ENCODE measurements at regions not wholly inside any gene's neighbourhood (a gene's known extent, or its start where the extent isn't known, plus 50 kb on each side); places are given as distances from the start of the nearest gene placed in this dataset.
"Not testable (repeated sequence)": the region's sequence is repeated elsewhere in the genome, so short reads cannot be mapped to it uniquely, and the experiment has no call there.

DNA sequence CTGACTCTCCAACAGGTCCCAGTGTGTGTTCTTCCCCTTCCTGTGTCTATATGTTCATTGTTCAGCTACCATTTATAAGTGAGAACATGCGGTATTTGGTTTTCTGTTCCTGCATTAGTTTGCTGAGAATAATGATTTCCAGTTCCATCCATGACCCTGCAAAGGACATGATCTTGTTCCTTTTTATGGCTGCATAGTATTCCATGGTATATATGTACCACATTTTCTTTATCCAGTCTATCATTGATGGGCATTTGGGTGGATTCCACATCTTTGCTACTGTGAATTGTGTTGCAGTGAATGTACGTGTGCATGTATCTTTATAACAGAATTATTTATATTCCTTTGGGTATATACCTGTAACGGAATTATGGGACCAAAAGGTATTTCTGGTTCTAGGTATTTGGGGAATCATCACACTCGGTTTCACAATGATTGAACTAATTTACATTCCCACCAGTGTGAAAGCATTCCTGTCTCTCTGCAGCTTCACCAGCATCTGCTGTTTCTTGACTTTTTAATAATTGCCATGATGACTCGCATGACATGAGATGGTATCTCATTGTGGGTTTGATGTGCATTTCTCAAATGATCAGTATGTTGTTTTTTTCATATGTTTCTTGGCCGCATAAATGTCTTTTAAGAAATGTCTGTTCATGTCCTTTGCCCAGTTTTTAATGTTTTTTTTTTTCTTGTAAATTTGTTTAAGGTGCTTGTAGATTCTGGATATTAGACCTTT, 60.2 kb downstream of the LSMEM1 start:
- Histone ChIP-seq H3K36me3 (ENCODE audit: control insufficient read depth, insufficient read depth, low read length) (no peaks in the 10 kb centered on the region), H3K27ac (ENCODE audit: low read length) (no peak overlapping the region), H3K9me3 (ENCODE audit: control insufficient read depth, insufficient read depth, low read length) (no peaks in the 10 kb centered on the region), H3K27me3 (ENCODE audit: control insufficient read depth, insufficient read depth, low read length) (no peaks in the 10 kb centered on the region), H3K4me3 (ENCODE audit: low read length) (no peak overlapping the region), H3K4me1 (ENCODE audit: control insufficient read depth, insufficient read depth, low read length) (no peaks in the 10 kb centered on the region)
- DNase-seq (ENCODE audit: low read depth, low spot score) = no peak
- no CpG with 5 or more reads among the region's 6 CpGs for WGBS (ENCODE audit: insufficient coverage, insufficient read length)

DNA sequence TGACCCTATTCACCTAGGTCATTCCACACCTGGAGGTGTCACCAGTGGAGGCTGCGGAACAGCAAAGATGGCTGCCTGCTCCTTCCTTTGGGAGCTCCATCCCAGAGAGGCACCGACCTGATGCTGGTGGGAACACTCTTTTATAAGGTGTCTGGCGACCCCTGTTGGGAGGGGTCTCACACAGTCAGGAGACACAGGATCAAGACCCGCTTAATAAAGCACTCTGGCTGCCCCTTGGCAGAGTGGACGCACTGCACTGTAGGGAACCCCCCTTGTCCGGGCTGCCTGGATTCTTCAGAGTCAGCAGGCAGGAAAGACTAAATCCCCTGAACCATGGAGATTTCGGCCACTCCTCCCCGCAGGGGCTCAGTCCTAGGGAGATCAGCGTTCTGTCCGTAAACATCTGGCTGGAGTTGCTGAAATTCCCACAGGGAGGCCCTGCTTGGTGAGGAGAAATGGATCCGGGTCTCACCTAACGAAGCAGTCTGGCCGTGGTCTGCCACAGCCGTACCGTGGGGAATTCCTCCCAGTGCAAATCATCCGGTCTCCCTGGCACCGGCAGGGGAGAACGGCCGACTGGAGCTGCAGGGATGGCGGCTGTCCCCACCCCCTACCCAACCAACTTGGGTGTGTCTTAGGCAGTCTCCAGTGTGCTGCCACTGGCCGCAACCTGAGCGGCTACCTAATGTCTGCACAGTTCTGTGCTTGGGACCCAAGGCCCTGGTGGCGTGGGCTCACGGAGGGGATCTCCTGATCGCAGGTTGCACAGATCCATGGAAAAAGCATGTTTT, 66.1 kb downstream of the LSMEM1 start:
- Histone ChIP-seq H3K4me1 (ENCODE audit: control insufficient read depth, insufficient read depth, low read length) (no peaks in the 10 kb centered on the region), H3K9me3 (ENCODE audit: control insufficient read depth, insufficient read depth, low read length) (no peaks in the 10 kb centered on the region), H3K27ac (ENCODE audit: low read length) (no peak overlapping the region), H3K4me3 (ENCODE audit: low read length) (no peak overlapping the region), H3K36me3 (ENCODE audit: control insufficient read depth, insufficient read depth, low read length) (no peaks in the 10 kb centered on the region), H3K27me3 (ENCODE audit: control insufficient read depth, insufficient read depth, low read length) (no peaks in the 10 kb centered on the region)
- peak; percentile 11 for DNase-seq (ENCODE audit: low read depth, low spot score)
- no CpG with 5 or more reads among the region's 25 CpGs for WGBS (ENCODE audit: insufficient coverage, insufficient read length)

DNA sequence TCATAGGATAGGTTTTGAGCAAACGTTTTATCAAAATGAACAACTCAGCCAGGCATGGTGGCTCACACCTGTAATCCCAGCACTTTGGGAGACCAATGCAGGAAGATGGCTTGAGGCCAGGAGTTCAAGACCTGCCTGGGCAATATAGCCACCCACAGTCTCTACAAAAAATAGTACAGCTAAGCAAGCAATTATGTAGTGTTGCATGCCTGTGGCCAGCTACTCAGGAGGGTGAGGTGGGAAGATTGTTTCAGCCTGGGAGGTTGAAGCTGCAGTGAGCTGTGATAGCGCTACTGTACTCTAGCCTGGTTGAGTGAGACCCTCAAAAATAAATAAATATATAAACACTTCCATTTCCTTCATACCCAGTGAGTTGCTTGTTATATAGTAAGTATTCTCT, 67.1 kb downstream of the LSMEM1 start:
- Histone ChIP-seq H3K4me1 (ENCODE audit: control insufficient read depth, insufficient read depth, low read length) (no peaks in the 10 kb centered on the region), H3K27ac (ENCODE audit: low read length) (no peak overlapping the region), H3K36me3 (ENCODE audit: control insufficient read depth, insufficient read depth, low read length) (no peaks in the 10 kb centered on the region), H3K9me3 (ENCODE audit: control insufficient read depth, insufficient read depth, low read length) (no peaks in the 10 kb centered on the region), H3K27me3 (ENCODE audit: control insufficient read depth, insufficient read depth, low read length) (no peaks in the 10 kb centered on the region), H3K4me3 (ENCODE audit: low read length) (no peak overlapping the region)
- DNase-seq (ENCODE audit: low read depth, low spot score) = no peak
- WGBS (ENCODE audit: insufficient coverage, insufficient read length) = no CpG with 5 or more reads among the region's 2 CpGs

DNA sequence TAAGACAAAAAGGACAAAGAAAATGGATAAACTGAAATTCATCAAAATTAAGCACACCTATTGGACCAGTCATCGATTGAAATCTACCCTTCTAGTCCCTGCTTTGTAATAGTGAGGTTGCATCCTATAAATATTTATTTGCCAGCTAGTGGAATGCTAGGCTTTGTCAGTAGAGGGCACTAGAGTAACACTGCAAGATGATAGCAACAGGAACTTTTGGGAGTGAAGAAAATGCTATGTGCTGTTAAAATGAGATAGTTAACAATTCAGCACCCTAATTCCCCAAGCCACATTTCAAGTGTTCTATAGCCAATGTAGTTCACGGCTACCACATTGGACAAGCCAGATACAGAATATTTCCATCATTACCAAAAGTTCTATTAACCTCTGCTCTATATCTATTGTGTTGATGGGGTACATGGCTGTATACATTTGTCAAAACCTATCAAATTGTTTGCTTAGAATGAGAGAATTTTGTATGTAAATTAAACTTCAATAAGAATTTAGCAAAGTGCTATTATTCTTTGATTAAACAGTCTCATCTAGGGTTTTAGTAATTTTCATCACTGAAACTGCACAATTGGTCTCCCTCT, 69.8 kb downstream of the LSMEM1 start:
- no CpG with 5 or more reads among the region's 2 CpGs for WGBS (ENCODE audit: insufficient coverage, insufficient read length)
- no peak for DNase-seq (ENCODE audit: low read depth, low spot score)

DNA sequence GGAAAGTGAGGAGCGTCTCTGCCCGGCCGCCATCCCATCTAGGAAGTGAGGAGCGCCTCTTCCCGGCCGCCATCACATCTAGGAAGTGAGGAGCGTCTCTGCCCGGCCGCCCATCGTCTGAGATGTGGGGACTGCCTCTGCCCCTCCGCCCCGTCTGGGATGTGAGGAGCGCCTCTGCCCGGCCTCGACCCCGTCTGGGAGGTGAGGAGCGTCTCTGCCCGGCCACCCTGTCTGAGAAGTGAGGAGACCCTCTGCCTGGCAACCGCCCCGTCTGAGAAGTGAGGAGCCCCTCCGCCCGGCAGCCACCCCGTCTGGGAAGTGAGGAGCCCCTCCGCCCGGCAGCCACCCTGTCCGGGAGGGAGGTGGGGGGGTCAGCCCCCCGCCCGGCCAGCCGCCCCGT, 70.7 kb downstream of the LSMEM1 start:
- H3K4me3 ChIP-seq (ENCODE audit: low read length); H3K4me1 ChIP-seq (ENCODE audit: control insufficient read depth, insufficient read depth, low read length); H3K27ac ChIP-seq (ENCODE audit: low read length); DNase-seq (ENCODE audit: low read depth, low spot score); H3K27me3 ChIP-seq (ENCODE audit: control insufficient read depth, insufficient read depth, low read length); H3K9me3 ChIP-seq (ENCODE audit: control insufficient read depth, insufficient read depth, low read length); H3K36me3 ChIP-seq (ENCODE audit: control insufficient read depth, insufficient read depth, low read length): not testable (repeated sequence)
- no CpG with 5 or more reads among the region's 30 CpGs for WGBS (ENCODE audit: insufficient coverage, insufficient read length)

More for the DNA sequence above, 69.8 kb downstream of the LSMEM1 start:
- H3K9me3 ChIP-seq (ENCODE audit: control insufficient read depth, insufficient read depth, low read length) = no peaks in the 10 kb centered on the region
- H3K4me3 ChIP-seq (ENCODE audit: low read length) = no peak overlapping the region
- H3K36me3 ChIP-seq (ENCODE audit: control insufficient read depth, insufficient read depth, low read length) = no peaks in the 10 kb centered on the region
- H3K4me1 ChIP-seq (ENCODE audit: control insufficient read depth, insufficient read depth, low read length) = no peaks in the 10 kb centered on the region
- H3K27me3 ChIP-seq (ENCODE audit: control insufficient read depth, insufficient read depth, low read length) = no peaks in the 10 kb centered on the region
- H3K27ac ChIP-seq (ENCODE audit: low read length) = no peak overlapping the region

DNA sequence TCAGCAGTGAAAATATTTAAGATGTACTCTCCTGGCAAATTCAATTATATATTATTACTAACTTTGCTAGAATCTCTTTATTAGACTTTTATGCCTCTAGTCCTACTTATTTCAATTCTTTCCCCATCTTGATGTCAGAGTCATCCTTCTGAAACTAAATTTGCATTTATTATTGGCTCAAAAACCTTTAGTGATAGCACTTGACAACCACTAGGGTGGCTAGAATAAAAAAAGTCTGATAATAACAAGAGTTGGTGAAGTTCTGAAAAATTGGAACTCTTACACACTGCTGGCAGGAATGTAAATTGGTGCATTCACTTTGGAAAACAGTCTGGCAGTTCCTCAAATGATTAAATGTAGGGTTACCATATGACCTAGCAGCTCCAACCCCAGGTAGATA, 73.8 kb downstream of the LSMEM1 start:
- Histone ChIP-seq H3K4me3 (ENCODE audit: low read length) (no peak overlapping the region), H3K27ac (ENCODE audit: low read length) (no peak overlapping the region), H3K27me3 (ENCODE audit: control insufficient read depth, insufficient read depth, low read length) (no peaks in the 10 kb centered on the region), H3K4me1 (ENCODE audit: control insufficient read depth, insufficient read depth, low read length) (no peaks in the 10 kb centered on the region), H3K9me3 (ENCODE audit: control insufficient read depth, insufficient read depth, low read length) (no peaks in the 10 kb centered on the region), H3K36me3 (ENCODE audit: control insufficient read depth, insufficient read depth, low read length) (no peaks in the 10 kb centered on the region)
- DNase-seq (ENCODE audit: low read depth, low spot score) = no peak

DNA sequence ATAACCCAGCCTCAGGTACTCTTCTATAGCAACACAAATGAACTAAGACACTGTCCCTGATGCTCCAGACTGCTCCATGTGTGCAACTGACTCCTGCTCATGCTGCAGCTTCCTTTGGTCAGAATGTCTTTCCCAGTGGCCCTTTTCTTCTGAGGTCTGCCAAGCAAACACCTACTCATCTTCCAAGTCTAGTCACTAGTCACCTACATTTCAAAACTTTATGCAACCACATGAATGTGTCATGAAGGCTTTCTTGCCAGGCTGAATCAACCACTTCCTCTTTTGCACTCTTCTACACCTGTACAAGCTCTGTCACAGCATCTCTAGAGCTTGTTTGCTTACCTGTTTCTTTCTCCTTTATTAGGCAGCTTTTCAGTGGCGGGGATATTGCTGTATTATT, 75.8 kb downstream of the LSMEM1 start:
- H3K36me3 ChIP-seq (ENCODE audit: control insufficient read depth, insufficient read depth, low read length) = no peaks in the 10 kb centered on the region
- H3K9me3 ChIP-seq (ENCODE audit: control insufficient read depth, insufficient read depth, low read length) = no peaks in the 10 kb centered on the region
- no peaks in the 10 kb centered on the region for H3K4me1 ChIP-seq (ENCODE audit: control insufficient read depth, insufficient read depth, low read length)
- no peak overlapping the region for H3K27ac ChIP-seq (ENCODE audit: low read length)
- no peak for DNase-seq (ENCODE audit: low read depth, low spot score)
- whole genome bisulfite sequencing (ENCODE audit: insufficient coverage, insufficient read length) = no CpG with 5 or more reads among the region's 1 CpG
- no peak overlapping the region for H3K4me3 ChIP-seq (ENCODE audit: low read length)
- H3K27me3 ChIP-seq (ENCODE audit: control insufficient read depth, insufficient read depth, low read length) = no peaks in the 10 kb centered on the region

DNA sequence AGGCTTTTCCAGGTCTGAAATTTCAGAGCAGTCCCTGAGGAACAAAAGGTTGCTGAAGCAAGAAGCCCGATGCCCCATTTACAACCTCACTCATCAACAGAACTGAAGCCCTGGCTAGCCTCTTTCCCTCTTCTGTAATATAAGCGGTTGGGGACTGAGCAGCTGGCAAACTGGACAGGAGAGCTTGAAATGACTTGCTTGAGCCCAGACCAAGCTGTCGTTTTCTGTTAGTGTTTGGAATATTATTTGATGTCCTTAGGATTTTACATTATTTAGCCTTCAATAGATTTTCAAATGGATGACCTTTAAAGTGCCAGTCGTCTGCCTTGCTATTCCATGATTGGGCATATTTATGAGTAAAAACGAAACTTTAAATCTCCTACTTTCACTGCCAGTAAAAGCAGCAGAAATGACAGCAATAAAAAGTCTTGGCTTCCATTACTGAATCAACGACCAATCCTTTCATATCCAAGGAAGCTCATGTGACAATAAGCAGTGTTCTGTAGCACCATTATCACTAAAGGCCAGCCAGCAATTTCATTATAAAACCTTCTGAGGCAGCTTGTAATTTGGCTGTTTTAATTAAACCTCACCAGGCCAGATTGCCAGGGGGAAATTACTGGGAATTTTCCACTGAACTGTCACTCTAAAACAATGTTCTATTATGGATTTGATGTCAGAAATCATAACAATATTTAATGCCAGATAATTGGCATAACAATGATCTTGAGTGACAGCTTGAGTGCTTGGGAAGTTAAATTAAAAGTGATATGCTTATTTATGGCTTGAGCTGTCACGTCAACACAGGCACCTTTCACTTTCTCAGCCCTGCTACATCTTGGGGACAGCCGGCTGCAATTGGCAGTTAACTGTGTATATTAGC, 85.9 kb downstream of the LSMEM1 start:
- no CpG with 5 or more reads among the region's 8 CpGs for WGBS (ENCODE audit: insufficient coverage, insufficient read length)
- no peaks in the 10 kb centered on the region for H3K27me3 ChIP-seq (ENCODE audit: control insufficient read depth, insufficient read depth, low read length)
- H3K4me3 ChIP-seq (ENCODE audit: low read length) = no peak overlapping the region
- H3K4me1 ChIP-seq (ENCODE audit: control insufficient read depth, insufficient read depth, low read length) = no peaks in the 10 kb centered on the region
- H3K36me3 ChIP-seq (ENCODE audit: control insufficient read depth, insufficient read depth, low read length) = no peaks in the 10 kb centered on the region
- DNase-seq (ENCODE audit: low read depth, low spot score) = no peak
- H3K9me3 ChIP-seq (ENCODE audit: control insufficient read depth, insufficient read depth, low read length) = no peaks in the 10 kb centered on the region
- H3K27ac ChIP-seq (ENCODE audit: low read length) = no peak overlapping the region

DNA sequence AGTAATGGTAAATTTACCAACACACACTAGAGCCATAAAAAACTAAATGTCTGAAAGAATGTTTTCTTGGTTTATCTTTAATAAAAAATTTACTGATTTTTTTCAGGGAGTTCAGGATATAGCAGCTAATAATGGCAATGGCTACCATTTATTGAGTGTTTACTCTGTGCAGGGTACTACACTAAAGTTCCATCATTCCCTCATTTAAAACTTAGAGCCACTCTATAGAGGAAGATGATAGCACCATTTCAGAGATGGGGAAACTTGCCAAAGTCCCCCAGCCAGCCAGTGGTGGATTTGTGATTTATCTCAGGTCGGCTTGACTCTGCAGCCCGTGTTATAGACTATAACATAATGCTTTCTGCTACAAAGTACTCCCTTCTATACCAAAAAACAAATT, 86.6 kb downstream of the LSMEM1 start:
- WGBS (ENCODE audit: insufficient coverage, insufficient read length) = no CpG with 5 or more reads among the region's 2 CpGs
- no peaks in the 10 kb centered on the region for H3K4me1 ChIP-seq (ENCODE audit: control insufficient read depth, insufficient read depth, low read length)
- no peaks in the 10 kb centered on the region for H3K27me3 ChIP-seq (ENCODE audit: control insufficient read depth, insufficient read depth, low read length)
- no peaks in the 10 kb centered on the region for H3K36me3 ChIP-seq (ENCODE audit: control insufficient read depth, insufficient read depth, low read length)
- no peak for DNase-seq (ENCODE audit: low read depth, low spot score)
- no peaks in the 10 kb centered on the region for H3K9me3 ChIP-seq (ENCODE audit: control insufficient read depth, insufficient read depth, low read length)
- no peak overlapping the region for H3K4me3 ChIP-seq (ENCODE audit: low read length)
- no peak overlapping the region for H3K27ac ChIP-seq (ENCODE audit: low read length)
